Fibroblast of skin of right biceps (primary cell): ENCODE measurements at regions not wholly inside any gene's neighbourhood (a gene's known extent, or its start where the extent isn't known, plus 50 kb on each side); places are given as distances from the start of the nearest gene placed in this dataset.

Source experiments
- DNase-seq: peaks from one replicate; pipeline ENCODE4 v3.0.0-alpha.2; 2013

DNA sequence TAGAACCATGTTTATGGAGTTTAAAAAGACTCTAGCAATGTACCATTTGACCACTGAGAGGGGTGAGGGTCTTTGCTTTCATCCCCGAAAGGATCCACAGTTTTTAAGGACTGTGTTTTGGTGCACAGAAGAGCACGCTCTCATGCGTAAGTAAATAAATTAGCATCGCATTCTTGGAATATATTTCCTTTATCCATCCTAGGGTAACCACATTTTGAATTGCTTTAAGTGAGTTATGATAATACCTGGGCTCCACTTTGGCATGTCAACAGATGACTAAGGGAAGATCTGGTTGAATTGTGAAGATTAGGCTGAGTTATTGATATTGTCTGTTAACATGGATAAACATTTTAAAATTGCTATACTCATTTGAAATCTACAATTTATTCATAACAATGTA, 89.4 kb upstream of the EDIL3 start:
- DNase-seq = no peak

GRCh38 chr5:84453405-84453804, 68.7 kb upstream of the EDIL3 start:
- DNase-seq = no peak

GRCh38 chr5:84450617-84451414, 66.1 kb upstream of the EDIL3 start:
- DNase-seq = no peak

DNA sequence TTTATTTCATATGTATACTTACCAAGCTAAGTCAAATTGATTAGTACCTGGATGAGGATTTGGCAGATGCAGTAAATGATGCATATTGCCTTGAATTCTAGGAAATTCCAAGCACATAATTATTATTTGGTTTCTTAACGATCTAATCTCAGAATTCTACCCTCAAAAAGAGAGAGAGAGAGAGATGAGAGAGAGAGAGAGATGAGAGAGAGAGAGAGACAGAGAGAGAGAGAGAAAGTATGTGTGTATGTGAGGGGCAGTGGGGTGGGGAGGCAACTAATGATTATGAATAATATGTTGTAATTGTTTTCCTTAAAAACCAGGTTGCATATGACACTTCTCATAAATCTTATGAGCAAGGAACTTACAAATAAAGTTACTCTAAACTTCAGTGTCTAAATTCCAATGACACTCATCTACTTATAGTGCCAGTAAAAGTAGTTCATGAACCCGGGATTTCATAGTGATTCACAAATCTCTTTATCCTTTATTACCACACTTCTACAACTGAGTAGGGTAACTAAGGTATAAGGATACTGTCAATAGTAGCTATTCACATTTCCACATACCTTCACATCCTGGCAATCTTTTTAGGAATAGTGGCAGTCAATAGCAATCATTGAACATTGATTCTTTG, 60.5 kb upstream of the EDIL3 start:
- DNase-seq = peak; percentile 22

GRCh38 chr5:84438456-84438855, 53.8 kb upstream of the EDIL3 start:
- peak; percentile 26 for DNase-seq

- DNase-seq = peak; percentile 94
These were observed 53.1 kb upstream of the EDIL3 start for GRCh38 chr5:84437673-84438315.

GRCh38 chr5:84436866-84437265, 52.2 kb upstream of the EDIL3 start:
- DNase-seq = peak; percentile 39

DNA sequence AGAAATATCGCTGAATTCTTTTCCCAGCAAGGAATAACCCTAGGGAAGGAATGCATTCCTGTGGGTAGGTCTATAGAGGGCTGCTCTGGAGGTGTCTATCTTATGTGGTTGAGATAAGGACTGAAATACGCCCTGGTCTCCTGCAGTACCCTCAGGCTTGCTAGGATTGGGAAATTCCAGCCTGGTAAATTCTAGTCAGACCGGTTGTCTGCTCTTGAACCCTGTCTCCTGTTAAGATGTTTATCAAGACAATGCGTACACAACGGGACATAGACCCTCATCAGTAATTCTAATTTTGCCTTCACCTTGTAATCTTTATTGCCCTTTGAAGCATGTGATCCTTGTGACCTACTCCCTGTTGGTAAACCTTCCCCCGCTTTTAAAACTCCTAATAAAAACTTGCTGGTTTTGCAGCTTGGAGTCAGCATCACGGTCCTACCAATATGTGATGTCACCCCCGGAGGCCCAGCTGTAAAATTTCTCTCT, 51.2 kb upstream of the EDIL3 start:
- peak; percentile 76 for DNase-seq
